ENCODE measurements at regions not wholly inside any gene's neighbourhood (a gene's known extent, or its start where the extent isn't known, plus 50 kb on each side); places are given as distances from the start of the nearest gene placed in this dataset.

DNA sequence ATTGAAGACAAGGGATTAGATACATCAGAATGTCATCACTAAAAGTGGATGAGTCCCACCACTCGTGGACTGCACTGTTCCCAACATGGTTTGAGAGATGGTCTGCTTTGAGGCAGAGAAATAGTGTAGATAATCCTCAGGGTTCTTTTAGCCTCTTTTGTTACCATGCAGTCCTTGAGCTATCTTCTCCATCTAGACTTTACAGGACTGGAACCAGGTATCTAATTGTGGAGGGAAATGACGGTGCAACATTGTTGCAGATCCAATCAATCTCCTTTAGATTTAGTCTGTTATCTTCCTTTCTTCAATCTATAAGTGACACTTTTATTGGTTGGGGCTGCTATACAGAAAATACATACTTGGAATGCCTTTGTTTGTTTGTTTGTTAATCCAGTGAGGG, 183.8 kb upstream of the CWC22 start:
- TF ChIP-seq, protein P1, sequence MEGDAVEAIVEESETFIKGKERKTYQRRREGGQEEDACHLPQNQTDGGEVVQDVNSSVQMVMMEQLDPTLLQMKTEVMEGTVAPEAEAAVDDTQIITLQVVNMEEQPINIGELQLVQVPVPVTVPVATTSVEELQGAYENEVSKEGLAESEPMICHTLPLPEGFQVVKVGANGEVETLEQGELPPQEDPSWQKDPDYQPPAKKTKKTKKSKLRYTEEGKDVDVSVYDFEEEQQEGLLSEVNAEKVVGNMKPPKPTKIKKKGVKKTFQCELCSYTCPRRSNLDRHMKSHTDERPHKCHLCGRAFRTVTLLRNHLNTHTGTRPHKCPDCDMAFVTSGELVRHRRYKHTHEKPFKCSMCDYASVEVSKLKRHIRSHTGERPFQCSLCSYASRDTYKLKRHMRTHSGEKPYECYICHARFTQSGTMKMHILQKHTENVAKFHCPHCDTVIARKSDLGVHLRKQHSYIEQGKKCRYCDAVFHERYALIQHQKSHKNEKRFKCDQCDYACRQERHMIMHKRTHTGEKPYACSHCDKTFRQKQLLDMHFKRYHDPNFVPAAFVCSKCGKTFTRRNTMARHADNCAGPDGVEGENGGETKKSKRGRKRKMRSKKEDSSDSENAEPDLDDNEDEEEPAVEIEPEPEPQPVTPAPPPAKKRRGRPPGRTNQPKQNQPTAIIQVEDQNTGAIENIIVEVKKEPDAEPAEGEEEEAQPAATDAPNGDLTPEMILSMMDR (IDR thresholded peaks at IDR 0.05) = no peak
- no peak for TF ChIP-seq POLR2A (IDR thresholded peaks at IDR 0.05)

Measured in Peyer's patch (tissue), 4 donors.